HT-29 (cell line): ENCODE measurements at regions not wholly inside any gene's neighbourhood (a gene's known extent, or its start where the extent isn't known, plus 50 kb on each side); places are given as distances from the start of the nearest gene placed in this dataset. TPM values are rescaled to one million over a fixed set of nuclear protein-coding genes. Genes with fewer than 3 reads are reported as not detected.

Experiments
- DNase-seq: peaks from one replicate; pipeline ENCODE4 v3.0.0-alpha.2; 2015; ENCODE audit warnings: low spot score
- small RNA-seq: library from RNA; depleted of rRNA; stranded (forward); fragments of <200 nt; gene quantifications from one replicate; pipeline ENCODE3, GENCODE V24; 2014

- no peak for DNase-seq
These were observed 82.7 kb downstream of the SCG2 start for GRCh38 chr2:223519471-223519870.

- DNase-seq: no peak
These were observed 79.4 kb downstream of the SCG2 start for GRCh38 chr2:223522796-223523195.

GRCh38 chr2:223523551-223524001 lies 78.6 kb downstream of the SCG2 start:
- DNase-seq: no peak

- DNase-seq: no peak
These were observed 78.1 kb downstream of the SCG2 start for GRCh38 chr2:223524066-223524465.

- no peak for DNase-seq
These were observed 76.1 kb downstream of the SCG2 start for GRCh38 chr2:223526106-223526505.

GRCh38 chr2:223528036-223528435 lies 74.1 kb downstream of the SCG2 start:
- no peak for DNase-seq

GRCh38 chr2:223529696-223530095 lies 72.5 kb downstream of the SCG2 start:
- DNase-seq: no peak

- no peak for DNase-seq
These were observed 71.3 kb downstream of the SCG2 start for GRCh38 chr2:223530811-223531210.

- no peak for DNase-seq
These were observed 70.0 kb downstream of the SCG2 start for GRCh38 chr2:223532161-223532560.

- DNase-seq: no peak
These were observed 69.4 kb downstream of the SCG2 start for GRCh38 chr2:223532712-223533111.

GRCh38 chr2:223536546-223536945 lies 65.6 kb downstream of the SCG2 start:
- no peak for DNase-seq

GRCh38 chr2:223537115-223537514 lies 65.0 kb downstream of the SCG2 start:
- DNase-seq: no peak

- no peak for DNase-seq
These were observed 64.2 kb downstream of the SCG2 start for GRCh38 chr2:223537651-223538601.

GRCh38 chr2:223538920-223539440 lies 63.2 kb downstream of the SCG2 start:
- no peak for DNase-seq

GRCh38 chr2:223541546-223541945 lies 60.6 kb downstream of the SCG2 start:
- no peak for DNase-seq

- DNase-seq: no peak
These were observed 59.7 kb downstream of the SCG2 start for GRCh38 chr2:223542501-223542900.

GRCh38 chr2:223545406-223545805 lies 56.8 kb downstream of the SCG2 start:
- no peak for DNase-seq

GRCh38 chr2:223545830-223546229 lies 56.3 kb downstream of the SCG2 start:
- DNase-seq: no peak

Small RNAs in the stretch of these regions (small RNA-seq; reads per million reads assigned to genes)
- gene HIGD1AP4: not detected
- gene RN7SL807P: not detected
